Stimulated activated CD4-positive, alpha-beta T cell treated with anti-CD3 and anti-CD28 coated beads, Interleukin-15, amount 100 ng/mL, for 1 hour (primary cell): ENCODE measurements at regions not wholly inside any gene's neighbourhood (a gene's known extent, or its start where the extent isn't known, plus 50 kb on each side); places are given as distances from the start of the nearest gene placed in this dataset.

ENCODE experiments used
- DNase-seq, 2 donors: peaks; one replicate each; pipeline ENCODE4 v3.0.0-alpha.2; 2020; ENCODE audit warnings: low read depth in 1 of 2, low spot score in 1 of 2

GRCh38 chr1:244106837-244107493 lies 55.9 kb downstream of the ZBTB18 start:
- DNase-seq: no peak

- DNase-seq: no peak
These were observed 59.9 kb downstream of the ZBTB18 start for GRCh38 chr1:244111027-244111426.

- DNase-seq: no peak
These were observed 61.0 kb downstream of the ZBTB18 start for GRCh38 chr1:244112041-244112440.

GRCh38 chr1:244112636-244113035 lies 61.6 kb downstream of the ZBTB18 start:
- no peak for DNase-seq

GRCh38 chr1:244113532-244114320 lies 62.6 kb downstream of the ZBTB18 start:
- DNase-seq: no peak

- no peak for DNase-seq
These were observed 63.8 kb downstream of the ZBTB18 start for GRCh38 chr1:244114892-244115291.

GRCh38 chr1:244116946-244117345 lies 65.9 kb downstream of the ZBTB18 start:
- DNase-seq: no peak

GRCh38 chr1:244118109-244118761 lies 67.2 kb downstream of the ZBTB18 start:
- DNase-seq: no peak

GRCh38 chr1:244128591-244129383 lies 77.7 kb downstream of the ZBTB18 start:
- DNase-seq: no peak

GRCh38 chr1:244137276-244137675 lies 86.2 kb downstream of the ZBTB18 start:
- no peak for DNase-seq

GRCh38 chr1:244137725-244138124 lies 86.6 kb downstream of the ZBTB18 start:
- DNase-seq: no peak

GRCh38 chr1:244138399-244138798 lies 87.3 kb downstream of the ZBTB18 start:
- DNase-seq: no peak

- DNase-seq: no peak
These were observed 88.6 kb downstream of the ZBTB18 start for GRCh38 chr1:244139655-244140054.

- DNase-seq: no peak
These were observed 89.3 kb downstream of the ZBTB18 start for GRCh38 chr1:244140420-244140819.

- no peak for DNase-seq
These were observed 93.0 kb downstream of the ZBTB18 start for GRCh38 chr1:244144053-244144452.

GRCh38 chr1:244150071-244150470 lies 99.0 kb downstream of the ZBTB18 start:
- DNase-seq: no peak

- DNase-seq: no peak
These were observed 99.6 kb downstream of the ZBTB18 start for GRCh38 chr1:244150665-244151064.

GRCh38 chr1:244151537-244151936 lies 100.5 kb downstream of the ZBTB18 start:
- DNase-seq: no peak

- no peak for DNase-seq
These were observed 103.4 kb downstream of the ZBTB18 start for GRCh38 chr1:244154508-244154871.

- no peak for DNase-seq
These were observed 103.9 kb downstream of the ZBTB18 start for GRCh38 chr1:244154872-244155531.

GRCh38 chr1:244155661-244156060 lies 104.6 kb downstream of the ZBTB18 start:
- DNase-seq: no peak
